ENCODE measurements at regions not wholly inside any gene's neighbourhood (a gene's known extent, or its start where the extent isn't known, plus 50 kb on each side); places are given as distances from the start of the nearest gene placed in this dataset.

GRCh38 chr1:61585714-61586113 is 139.2 kb downstream of the TM2D1 start:
- TF ChIP-seq CTCF (IDR thresholded peaks at IDR 0.05; ENCODE audit: insufficient read depth, low read depth, low read length, missing control alignments), result no peak
- H3K4me3 ChIP-seq (ENCODE audit: low read depth, low read length), result no peak overlapping the region
- no peak for DNase-seq (ENCODE audit: low read depth)

- no peak overlapping the region for H3K4me3 ChIP-seq (ENCODE audit: low read depth, low read length)
- DNase-seq (ENCODE audit: low read depth), result no peak
- no peak for TF ChIP-seq CTCF (IDR thresholded peaks at IDR 0.05; ENCODE audit: insufficient read depth, low read depth, low read length, missing control alignments)
Measured at GRCh38 chr1:61583703-61584102, 141.2 kb downstream of the TM2D1 start.

- TF ChIP-seq CTCF (IDR thresholded peaks at IDR 0.05; ENCODE audit: insufficient read depth, low read depth, low read length, missing control alignments), result no peak
- DNase-seq (ENCODE audit: low read depth), result no peak
- no peak overlapping the region for H3K4me3 ChIP-seq (ENCODE audit: low read depth, low read length)
Measured at GRCh38 chr1:61581251-61581650, 143.7 kb downstream of the TM2D1 start.

- no peak overlapping the region for H3K4me3 ChIP-seq (ENCODE audit: low read depth, low read length)
- DNase-seq (ENCODE audit: low read depth), result no peak
- no peak for TF ChIP-seq CTCF (IDR thresholded peaks at IDR 0.05; ENCODE audit: insufficient read depth, low read depth, low read length, missing control alignments)
Measured at GRCh38 chr1:61580417-61580816, 144.5 kb downstream of the TM2D1 start.

DNA sequence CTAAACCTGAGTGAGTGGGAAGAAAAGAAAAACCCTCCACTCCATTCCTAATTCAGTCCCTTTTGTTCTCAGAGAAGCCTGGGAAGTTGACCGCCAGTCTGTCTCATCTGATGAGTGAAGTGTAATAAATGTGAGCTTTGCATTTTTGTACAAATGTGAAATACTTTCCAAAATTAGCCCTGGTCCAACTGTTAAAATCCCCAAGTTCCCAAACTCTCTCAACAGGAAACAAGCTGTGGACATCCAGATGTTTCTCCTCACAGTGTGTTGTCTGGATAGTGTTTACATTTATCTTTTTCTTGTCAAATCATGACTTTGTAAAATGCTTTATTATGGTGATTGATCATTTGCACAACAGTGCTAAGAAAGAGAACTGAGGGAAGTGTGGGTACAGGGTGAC is 145.1 kb downstream of the TM2D1 start:
- no peak for DNase-seq (ENCODE audit: low read depth)
- no peak overlapping the region for H3K4me3 ChIP-seq (ENCODE audit: low read depth, low read length)
- TF ChIP-seq CTCF (IDR thresholded peaks at IDR 0.05; ENCODE audit: insufficient read depth, low read depth, low read length, missing control alignments), result no peak

- no peak overlapping the region for H3K4me3 ChIP-seq (ENCODE audit: low read depth, low read length)
- TF ChIP-seq CTCF (IDR thresholded peaks at IDR 0.05; ENCODE audit: insufficient read depth, low read depth, low read length, missing control alignments), result no peak
- DNase-seq (ENCODE audit: low read depth), result no peak
Measured at GRCh38 chr1:61572046-61572445, 152.9 kb downstream of the TM2D1 start.

DNA sequence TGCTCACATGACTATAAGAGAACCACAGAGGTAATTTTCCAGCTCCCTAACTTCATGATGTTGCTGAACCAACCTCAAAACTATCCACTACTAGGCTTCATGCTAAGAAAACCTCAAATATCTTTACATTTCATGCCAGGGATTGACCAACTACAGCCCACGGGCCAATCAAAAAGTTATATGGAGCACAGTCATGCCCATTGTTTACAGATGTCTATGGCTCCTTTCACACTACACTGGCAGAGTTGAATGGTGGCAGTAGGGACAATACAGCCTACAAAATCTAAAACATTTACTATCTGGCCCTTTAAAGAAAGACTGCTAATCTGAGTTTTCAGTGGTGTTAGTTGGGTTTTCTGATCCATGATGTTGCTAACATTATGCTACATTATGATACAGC is 154.8 kb downstream of the TM2D1 start:
- H3K4me3 ChIP-seq (ENCODE audit: low read depth, low read length), result no peak overlapping the region
- DNase-seq (ENCODE audit: low read depth), result no peak
- no peak for TF ChIP-seq CTCF (IDR thresholded peaks at IDR 0.05; ENCODE audit: insufficient read depth, low read depth, low read length, missing control alignments)
